Activated CD8-positive, alpha-beta memory T cell treated with anti-CD3 and anti-CD28 coated beads for 1 hour (primary cell): ENCODE measurements at regions not wholly inside any gene's neighbourhood (a gene's known extent, or its start where the extent isn't known, plus 50 kb on each side); places are given as distances from the start of the nearest gene placed in this dataset.

Experiments
- DNase-seq, 2 donors: peaks; one replicate each; pipeline ENCODE4 v3.0.0-alpha.2; 2020; ENCODE audit warnings: low read depth in 1 of 2; ENCODE audit errors: extremely low read depth in 1 of 2

DNA sequence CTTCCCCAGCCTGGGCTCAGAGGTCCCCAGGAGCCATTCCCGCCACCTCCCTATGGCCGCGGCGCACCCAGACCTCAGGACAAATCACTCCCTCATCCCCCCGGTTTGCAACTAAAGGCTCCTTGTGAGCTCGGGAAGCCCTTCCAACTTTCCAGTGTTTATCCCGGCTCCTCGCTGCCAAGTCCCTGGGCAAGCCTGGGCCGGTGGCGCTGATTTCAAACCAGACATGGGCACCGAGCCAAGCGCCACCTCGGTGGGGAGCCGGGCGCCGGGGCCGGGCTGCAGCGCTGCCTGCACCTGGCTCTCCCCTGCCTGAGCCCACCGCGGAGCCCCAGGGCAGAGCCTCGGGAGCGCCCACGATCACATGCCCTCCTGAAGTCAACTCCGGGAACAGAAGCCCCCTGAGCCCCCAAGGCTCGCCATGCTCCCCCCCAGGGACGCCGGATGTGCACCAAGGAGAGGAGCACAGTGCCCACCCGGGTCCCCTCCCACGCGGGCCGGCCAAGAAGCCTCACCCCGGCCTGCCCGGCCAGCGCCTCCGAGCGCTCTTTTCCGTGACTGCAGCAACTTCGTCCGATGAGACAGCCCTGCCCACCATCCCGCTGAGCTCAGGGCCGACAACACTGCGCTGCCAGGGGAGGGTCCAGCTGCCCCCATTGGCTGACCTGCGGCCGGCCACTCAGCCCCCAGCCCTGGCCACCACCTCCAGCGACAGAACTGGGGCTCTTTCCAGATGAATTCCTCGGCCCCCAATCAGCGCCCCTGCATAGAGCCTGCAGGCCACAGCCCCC lies 50.0 kb downstream of the NCOR2 start:
- no peak for DNase-seq

- DNase-seq, result no peak
Measured at GRCh38 chr12:124516850-124517249, 50.6 kb downstream of the NCOR2 start.

DNA sequence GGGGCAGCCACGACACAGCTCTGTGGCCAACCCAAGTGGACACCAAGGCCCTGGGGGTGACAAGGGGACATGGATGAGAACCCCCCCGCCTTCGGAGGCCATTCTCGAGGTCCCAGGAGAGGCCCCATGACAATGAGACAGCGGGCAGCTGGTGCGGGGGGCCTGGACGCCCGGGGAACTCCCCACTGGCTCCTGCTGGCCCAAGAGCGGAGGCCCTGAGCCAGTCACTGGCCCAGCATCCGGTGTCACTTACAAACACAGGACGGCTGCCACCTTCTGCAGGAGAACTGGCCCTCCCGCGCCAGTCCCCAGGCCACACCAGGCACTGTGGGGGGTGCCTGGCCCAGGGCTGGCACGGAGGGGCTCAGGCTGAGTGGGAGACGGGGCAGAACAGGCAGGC lies 51.4 kb downstream of the NCOR2 start:
- no peak for DNase-seq

GRCh38 chr12:124514996-124515932 lies 52.1 kb downstream of the NCOR2 start:
- DNase-seq, result no peak

GRCh38 chr12:124514145-124514995 lies 53.0 kb downstream of the NCOR2 start:
- DNase-seq, result no peak

- DNase-seq, result no peak
Measured at GRCh38 chr12:124513297-124513867, 54.0 kb downstream of the NCOR2 start.

DNA sequence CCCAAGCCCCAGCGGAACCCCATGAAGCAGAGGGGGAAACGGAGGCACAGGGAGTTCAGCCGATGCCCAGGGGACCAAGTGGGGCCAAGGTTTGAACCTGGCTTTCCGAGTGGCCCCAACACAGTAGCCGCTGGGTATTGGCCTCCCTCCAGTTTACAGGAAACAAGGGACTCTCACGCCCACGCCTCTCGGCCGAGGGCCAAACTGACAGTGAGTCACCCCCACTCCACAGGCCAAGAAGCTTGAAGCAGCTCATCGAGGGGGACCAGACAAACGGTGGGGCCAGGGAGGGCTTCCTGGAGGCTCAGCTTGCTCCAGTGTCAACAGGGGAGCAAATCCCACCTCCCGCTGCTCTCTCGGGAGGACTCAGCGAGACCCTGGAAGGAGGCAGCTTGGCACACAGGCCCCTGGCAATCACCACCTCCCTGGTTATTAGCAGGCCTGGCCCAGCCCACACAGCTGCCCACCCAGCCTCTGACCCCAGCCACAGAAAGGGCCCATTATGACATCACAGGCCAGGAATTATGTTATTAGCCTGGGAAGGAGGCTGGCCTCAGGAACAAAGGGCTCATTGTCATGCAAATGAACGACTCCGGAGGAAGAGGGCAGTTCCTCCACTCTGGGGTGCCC lies 54.6 kb downstream of the NCOR2 start:
- DNase-seq, result no peak

DNA sequence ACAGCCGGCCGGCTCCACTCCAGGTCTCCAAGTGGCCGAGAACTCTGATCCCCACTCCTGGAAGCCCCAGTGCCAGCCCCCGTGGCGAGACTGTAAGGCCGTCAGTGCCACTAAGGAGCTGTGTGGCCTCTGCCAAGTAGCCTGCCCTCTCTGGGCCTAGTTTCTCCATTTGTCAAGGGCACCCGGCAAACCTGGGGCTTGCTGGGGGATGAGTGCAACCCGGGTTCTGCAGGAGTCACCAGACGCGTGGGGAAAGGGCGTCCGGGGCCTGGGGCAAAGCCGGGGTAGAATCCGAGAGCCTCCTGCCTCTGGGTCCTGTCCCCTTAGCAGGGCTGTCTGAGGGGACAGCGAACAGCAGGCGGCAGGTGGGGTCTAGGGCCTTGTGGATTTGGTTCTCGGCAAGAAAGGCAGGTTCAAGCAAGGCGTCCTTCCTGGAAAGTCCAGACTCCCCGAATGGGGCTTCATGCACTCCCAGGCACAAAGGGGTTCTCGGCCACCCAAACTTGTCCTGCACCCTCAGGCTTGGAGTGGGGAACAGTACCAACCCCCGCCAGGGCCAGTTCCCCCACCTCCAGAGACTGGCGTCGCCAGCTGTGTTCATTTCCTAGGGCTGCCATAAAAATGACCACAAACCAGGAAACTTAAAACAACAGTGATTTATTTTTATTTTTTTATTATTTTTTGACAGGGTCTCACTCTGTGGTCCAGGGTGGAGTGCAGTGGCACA lies 56.0 kb downstream of the NCOR2 start:
- no peak for DNase-seq

DNA sequence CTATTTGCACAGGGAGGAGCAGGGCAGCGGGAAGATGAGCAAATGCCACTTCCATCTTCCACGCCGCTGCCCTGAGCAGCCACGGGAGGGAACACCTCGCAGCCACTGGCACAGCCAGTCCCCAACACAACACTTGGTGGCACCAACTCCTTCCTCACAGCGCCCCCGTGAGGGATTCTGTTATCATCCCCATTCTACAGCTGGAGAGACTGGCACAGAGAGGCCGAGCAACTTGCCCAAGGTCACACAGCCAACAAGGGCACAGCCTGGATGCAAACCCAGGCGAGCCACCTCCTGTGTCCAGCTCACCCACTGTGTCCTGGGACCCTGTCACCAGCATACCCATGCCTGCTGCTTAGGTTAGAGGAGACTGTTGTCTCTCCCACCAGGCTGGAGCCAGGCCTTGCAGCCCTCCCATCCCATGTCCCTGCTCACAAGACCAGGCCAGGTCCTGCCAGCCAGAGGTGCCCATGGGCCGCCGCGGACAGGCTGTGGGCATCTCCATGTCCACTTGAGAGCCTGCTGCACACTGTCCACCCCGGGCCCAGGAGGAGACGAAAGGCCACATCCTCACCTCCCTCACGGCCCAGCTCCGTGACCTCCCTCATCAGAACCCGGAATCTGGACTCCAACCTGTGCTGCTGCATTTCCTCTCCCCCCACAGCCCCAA lies 57.0 kb downstream of the NCOR2 start:
- DNase-seq, result no peak

- no peak for DNase-seq
Measured at GRCh38 chr12:124509676-124510300, 57.6 kb downstream of the NCOR2 start.

DNA sequence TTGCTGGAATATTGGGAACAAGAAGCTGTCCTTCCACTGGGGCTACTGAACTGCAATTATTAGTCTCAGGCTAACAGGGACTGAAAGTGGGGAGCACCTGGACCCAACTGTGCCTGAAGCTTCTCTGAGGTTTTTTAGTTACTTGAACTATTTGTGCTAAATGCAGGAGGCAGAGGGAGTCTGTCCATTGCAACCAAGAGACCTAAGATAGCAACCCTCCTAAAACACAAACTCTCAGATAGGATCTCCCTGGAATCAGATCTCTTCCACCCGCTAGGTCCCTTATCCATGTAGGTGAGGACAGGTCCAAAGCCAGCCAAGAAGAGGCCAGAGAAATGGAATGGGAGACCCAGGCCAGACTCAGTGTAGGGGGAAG lies 58.1 kb downstream of the NCOR2 start:
- no peak for DNase-seq

- no peak for DNase-seq
Measured at GRCh38 chr12:124508381-124509079, 58.9 kb downstream of the NCOR2 start.

GRCh38 chr12:124507188-124508109 lies 60.0 kb downstream of the NCOR2 start:
- no peak for DNase-seq

GRCh38 chr12:124506832-124507153 lies 60.6 kb downstream of the NCOR2 start:
- no peak for DNase-seq

DNA sequence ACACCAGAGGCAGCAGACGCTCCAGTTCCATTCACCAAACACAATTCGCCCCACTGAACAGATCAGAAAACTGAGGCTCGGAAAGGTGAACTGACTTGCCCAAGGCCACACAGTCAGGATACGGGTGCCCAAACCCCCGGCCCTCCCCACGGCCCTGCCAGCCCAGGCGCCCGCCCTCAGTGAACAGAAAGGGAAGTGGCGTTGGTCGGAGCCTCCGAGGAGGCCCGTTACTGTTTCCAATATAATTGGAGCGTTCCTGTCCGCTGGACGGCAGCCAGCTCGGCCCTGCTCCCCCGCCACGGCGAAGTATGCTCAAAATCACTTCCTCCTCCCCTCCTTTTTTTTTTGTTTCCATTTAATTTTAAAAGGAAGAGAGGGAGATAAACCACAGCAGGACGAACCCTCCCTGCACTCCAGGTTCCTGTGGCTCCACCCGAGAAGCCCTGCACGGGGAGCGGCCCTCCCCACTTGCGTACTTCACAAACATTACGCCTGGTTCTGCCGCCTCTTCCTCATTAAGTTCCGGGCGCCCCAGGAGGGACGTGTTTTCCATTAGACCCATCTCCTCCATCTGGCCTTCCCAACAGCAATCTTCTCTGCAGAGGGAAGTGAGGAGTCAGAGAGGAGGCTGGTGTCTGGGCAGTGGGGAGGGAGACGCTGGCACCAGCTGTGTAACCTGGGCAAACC lies 61.1 kb downstream of the NCOR2 start:
- DNase-seq, result no peak

- DNase-seq, result no peak
Measured at GRCh38 chr12:124505001-124505818, 62.2 kb downstream of the NCOR2 start.
